ENCODE measurements at regions not wholly inside any gene's neighbourhood (a gene's known extent, or its start where the extent isn't known, plus 50 kb on each side); places are given as distances from the start of the nearest gene placed in this dataset.

GRCh38 chr18:10336749-10337350 is 117.6 kb upstream of the APCDD1 start:
- no peak overlapping the region for H3K4me3 ChIP-seq
- H3K9me3 ChIP-seq = no peaks in the 10 kb centered on the region
- DNase-seq (no peak), ATAC-seq (peak in 1 of 8 donors; percentile 33)
- H3K27ac ChIP-seq = no peak overlapping the region
- no peaks in the 10 kb centered on the region for H3K27me3 ChIP-seq
- 91% methylated on average over 14 of the region's 14 CpGs for WGBS, 2 donors
- intact Hi-C loops (cut with DNase I) = no loop called here
- no peaks in the 10 kb centered on the region for H3K36me3 ChIP-seq
- no peaks in the 10 kb centered on the region for H3K4me1 ChIP-seq
- TF ChIP-seq CTCF (IDR thresholded peaks at IDR 0.05) = no peak

GRCh38 chr18:10340821-10341220 is 113.6 kb upstream of the APCDD1 start:
- Histone ChIP-seq H3K27ac (no peak overlapping the region), H3K4me3 (no peak overlapping the region), H3K9me3 (no peaks in the 10 kb centered on the region), H3K36me3 (no peaks in the 10 kb centered on the region), H3K27me3 (no peaks in the 10 kb centered on the region), H3K4me1 (no peaks in the 10 kb centered on the region)
- intact Hi-C loops (cut with DNase I) = no loop called here
- no peak for ATAC-seq
- 90 to 91% methylated on average over 5 of the region's 5 CpGs for WGBS, 2 donors
- no peak for DNase-seq
- TF ChIP-seq CTCF (IDR thresholded peaks at IDR 0.05) = no peak

GRCh38 chr18:10343778-10344177 is 110.7 kb upstream of the APCDD1 start:
- H3K36me3 ChIP-seq = no peaks in the 10 kb centered on the region
- H3K4me1 ChIP-seq = no peaks in the 10 kb centered on the region
- no peak overlapping the region for H3K4me3 ChIP-seq
- no peaks in the 10 kb centered on the region for H3K9me3 ChIP-seq
- no peak for TF ChIP-seq CTCF (IDR thresholded peaks at IDR 0.05)
- H3K27ac ChIP-seq = no peak overlapping the region
- intact Hi-C loops (cut with DNase I) = no loop called here
- ATAC-seq = peak in 3 of 8 donors; percentile 22 to 42 (median 41)
- WGBS, 2 donors = 80 to 88% methylated on average over 11 of the region's 11 CpGs
- no peak for DNase-seq
- no peaks in the 10 kb centered on the region for H3K27me3 ChIP-seq

- Histone ChIP-seq H3K4me3 (no peak overlapping the region), H3K27me3 (no peaks in the 10 kb centered on the region), H3K27ac (no peak overlapping the region), H3K9me3 (no peaks in the 10 kb centered on the region), H3K4me1 (peaks cover 0 to 6% (median 2%) of the 10 kb centered on the region in 9 donors), H3K36me3 (no peaks in the 10 kb centered on the region)
- ATAC-seq (no peak), DNase-seq (no peak)
- 85 to 88% methylated on average over 17 of the region's 17 CpGs for WGBS, 2 donors
- intact Hi-C loops (cut with DNase I) = no loop called here
- no peak for TF ChIP-seq CTCF (IDR thresholded peaks at IDR 0.05)
Observed at GRCh38 chr18:10346749-10347415, 107.6 kb upstream of the APCDD1 start.
